Lung microvascular endothelial cell (primary cell): ENCODE measurements at regions not wholly inside any gene's neighbourhood (a gene's known extent, or its start where the extent isn't known, plus 50 kb on each side); places are given as distances from the start of the nearest gene placed in this dataset.

Experiments used
- DNase-seq, 2 donors: peaks; one replicate each; pipeline versions ENCODE4 v3.0.0 to v3.0.0-alpha.2; 2010; ENCODE audit warnings: low read depth in 2 of 2

DNA sequence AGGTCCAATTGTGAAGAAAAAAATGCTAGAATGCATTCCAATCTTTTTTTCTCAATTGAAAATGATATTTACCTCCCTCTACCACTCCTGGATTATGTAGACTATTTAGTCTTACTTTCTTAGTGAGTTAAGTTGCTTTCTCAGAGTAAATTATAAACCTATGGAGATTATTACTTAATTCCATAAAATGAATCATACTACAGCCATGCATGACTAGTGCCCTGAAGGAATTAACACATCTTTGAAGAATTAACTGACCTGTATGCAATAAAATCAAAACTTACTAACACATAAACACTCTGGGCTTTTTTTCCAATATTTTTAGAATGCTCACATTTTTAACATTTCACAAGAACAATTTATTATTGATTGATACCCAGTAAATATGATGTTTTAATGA, 379.4 kb upstream of the DACH1 start:
- no peak for DNase-seq

DNA sequence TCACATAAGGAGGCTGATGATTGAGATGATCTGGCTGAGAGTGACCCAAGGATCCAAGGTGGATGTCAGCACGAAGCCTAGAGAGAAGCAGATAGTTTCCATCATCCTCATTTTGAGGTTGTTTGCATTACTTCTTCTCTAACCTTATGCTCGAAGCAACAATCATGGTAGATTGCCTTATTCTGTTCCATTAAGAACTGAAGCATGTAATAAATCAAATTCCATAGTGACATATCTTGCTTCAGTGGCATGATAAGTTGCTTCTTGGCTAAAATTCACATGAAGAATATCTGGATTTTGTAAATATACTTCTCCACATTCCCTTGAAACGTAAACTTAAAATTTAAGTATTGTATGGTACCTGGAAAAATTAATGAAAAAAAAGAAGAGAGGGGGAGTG, 377.8 kb upstream of the DACH1 start:
- no peak for DNase-seq

DNA sequence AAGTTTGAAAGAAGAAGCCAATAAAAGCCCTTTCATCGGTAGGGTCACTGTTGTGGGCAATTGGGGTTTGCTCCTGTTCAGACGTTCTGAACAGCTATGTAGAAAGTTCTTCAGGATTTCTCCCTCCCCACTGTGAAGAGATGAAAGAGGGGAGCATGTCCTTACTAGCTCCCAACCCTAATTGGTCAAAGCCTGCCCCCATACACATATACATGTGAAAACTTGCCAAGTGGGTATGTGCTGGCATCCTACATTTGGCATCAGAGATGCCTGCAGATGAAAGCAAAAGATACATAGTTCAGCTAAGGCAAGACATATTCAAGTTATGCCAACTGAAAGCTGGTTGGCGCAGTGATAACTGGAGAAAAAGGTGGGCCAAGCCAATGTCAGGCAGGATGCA, 363.1 kb upstream of the DACH1 start:
- no peak for DNase-seq

DNA sequence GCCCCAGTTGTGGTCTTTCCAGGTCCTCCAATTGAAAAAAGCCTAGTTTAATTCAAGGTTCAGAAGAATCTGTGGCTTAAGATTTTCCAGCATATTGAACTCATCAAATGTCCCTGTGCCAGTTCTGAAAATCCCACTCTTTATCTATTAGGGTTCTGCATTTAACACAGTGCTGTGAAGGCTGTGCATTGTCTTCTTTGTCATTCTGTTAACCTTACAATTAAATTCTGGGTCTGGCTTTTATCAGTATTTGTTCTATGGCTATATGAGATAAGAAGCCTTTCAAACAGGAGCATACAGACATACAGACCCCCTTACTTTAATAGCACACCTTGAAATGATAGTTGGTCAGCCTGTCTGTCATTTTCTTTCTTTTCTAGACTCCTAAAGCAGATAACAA, 362.1 kb upstream of the DACH1 start:
- DNase-seq, result no peak

DNA sequence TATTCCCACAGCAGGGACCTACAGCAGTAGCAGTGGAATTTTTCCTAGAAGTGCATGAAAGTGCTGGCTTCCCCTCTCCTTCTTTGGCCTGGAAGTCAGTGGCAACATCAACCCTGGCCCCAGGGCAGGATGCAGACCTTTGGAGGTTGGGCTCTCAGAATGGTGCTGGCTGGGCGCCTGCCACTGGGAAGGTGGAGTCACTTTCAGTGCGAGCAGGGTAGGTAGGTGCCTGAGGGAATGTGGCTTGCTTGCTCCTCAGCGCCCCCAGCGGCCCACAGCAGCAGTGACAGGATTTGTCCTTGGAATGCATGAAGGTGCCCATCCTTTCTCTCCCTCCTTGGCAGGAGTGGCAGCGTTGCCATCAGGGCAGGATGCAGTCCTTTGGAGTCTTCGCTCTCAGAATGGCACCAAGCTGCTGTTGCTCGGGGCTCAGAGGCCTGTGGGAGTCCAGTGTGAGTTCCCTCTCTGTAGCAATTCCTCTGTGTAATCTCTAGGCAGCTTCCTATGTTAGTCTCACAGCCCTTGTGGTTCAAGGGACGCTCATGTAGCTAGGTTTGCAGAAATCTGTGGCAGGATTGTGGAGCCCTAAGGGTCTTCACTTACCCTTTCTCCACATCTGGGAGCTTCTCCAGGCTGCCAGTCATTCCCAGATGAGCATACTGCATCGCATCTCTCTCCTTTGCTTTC, 354.4 kb upstream of the DACH1 start:
- DNase-seq, result peak; percentile 7 to 10

DNA sequence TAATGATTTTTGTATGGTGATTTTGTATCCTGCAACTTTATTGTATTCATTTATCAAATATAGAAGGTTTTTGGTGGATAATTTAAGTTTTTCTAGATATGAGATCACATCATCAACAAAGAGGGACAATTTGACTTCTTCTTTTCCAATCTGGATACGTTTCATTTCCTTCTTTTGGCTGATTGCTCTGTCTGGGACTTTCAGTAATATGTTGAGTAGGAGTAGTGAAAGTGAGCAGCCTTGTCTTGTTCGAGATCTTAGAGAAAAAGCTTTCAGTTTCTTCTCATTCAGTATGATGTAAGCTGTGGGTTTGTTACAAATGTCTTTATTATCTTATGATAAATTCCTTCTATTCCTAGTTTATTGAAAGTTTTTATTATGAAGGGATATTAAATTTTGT, 352.0 kb upstream of the DACH1 start:
- DNase-seq, result no peak

DNA sequence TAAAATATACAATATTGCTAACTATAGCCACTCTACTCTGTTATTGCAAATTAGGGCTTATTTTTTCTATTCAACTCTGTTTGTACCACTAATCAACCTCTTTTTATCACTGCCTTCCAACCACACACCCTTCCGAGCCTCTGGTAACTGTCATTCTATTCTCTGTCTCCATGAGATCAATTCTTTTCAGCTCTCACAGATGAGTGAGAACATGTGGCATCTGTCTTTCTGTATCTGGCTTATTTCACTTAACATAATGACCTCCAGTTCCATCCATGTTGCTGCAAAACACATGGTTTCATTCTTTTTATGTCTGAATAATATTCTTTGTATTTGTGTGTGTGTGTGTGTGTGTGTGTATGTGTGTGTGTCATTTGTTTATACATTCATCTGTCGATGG, 350.1 kb upstream of the DACH1 start:
- DNase-seq, result no peak

DNA sequence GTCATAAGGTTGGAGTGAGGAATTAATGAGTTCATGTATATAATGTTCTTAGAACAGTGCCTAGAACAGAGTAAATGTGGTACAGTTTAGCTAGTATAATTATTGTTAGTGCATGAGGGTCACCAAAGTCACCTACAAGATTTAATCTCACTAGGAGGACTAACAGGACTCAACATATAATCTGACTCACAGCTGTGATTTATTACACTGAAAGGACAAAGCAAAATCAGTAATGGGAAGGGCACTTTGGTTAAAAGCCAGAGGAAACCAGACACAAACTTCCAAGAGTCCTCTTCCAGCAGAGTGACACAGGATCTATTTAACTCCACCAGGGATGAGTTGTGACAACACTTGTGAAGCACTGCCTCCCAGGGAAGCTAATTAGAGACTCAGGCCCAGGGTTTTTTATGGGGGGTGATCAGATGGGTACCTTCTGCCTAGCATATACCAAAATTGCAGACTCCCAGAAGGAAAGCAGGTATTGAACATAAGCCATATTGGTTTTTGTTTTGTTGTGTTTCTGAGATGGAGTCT, 341.2 kb upstream of the DACH1 start:
- DNase-seq, result no peak

DNA sequence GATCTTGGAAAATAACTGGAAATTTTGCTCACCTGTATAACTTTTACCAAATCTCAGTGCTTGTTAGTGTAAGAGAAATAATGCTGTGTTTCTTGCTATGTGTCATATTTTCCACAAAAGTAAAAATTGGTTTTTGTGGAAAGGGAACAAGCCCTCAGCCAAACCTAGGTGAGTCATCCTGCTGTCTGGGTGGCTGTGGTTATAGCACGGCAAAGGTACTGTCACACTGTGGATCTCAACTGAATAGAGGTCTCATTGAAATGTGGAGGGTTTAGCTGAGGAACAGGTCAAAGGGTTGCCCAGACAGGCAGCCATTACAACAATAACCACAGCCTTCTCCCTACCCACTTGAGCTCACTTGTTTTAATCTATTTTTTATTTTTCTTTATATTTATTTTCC, 338.8 kb upstream of the DACH1 start:
- no peak for DNase-seq

DNA sequence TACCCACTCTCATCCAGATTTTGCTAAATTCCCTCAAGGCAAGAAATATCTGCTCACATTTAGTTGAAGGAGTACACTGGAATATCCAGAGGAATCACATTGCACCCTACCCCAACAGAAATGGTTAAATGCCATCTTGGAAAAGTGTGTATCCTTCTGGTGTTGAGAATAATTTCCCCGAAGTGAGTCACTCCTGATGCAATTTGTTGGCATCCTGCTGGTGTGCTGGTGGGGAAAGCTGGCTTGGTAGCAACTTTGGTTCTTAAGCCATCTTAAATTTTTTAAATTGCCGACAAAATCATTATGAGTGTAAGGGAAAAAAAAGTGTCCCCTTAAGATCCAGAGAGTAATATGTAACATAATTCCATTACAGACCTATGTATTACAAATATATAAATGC, 337.3 kb upstream of the DACH1 start:
- DNase-seq, result no peak

DNA sequence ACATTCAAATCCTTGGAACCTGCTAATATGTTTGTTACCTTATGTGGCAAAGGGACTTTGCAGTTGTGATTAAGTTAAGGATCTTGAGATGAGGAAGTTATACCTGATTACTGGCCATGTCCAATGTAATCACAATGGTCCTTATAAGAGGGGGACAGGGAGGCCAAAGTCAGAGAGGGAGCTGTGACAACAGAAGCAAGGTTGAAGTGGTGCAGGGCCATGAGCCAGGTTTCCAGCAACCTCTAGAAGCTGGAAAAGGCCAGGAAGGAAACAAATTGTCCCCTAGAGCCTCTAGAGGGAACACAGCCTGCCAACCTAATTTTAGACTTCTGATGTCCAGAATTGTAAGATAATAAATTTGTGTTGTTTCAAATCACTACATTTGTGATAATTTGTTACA, 334.7 kb upstream of the DACH1 start:
- no peak for DNase-seq

DNA sequence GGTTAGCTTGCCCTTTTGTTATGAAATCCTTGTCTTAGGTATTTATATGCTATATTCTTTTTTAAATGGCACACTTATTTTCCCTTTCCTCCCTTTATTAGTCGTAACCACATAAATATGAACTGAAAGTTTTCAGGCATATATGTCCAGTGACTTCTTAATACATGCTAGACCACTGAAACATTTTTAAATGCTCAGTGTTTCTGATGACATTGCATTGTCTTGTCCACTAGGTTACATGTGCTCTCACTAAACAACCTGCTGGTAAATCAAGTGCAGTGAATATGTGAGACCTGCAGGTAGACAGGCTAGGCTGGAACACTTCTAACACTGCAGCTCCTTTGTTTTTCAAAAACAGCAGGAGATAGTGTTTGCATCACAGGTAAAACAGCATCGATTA, 332.6 kb upstream of the DACH1 start:
- DNase-seq, result no peak

DNA sequence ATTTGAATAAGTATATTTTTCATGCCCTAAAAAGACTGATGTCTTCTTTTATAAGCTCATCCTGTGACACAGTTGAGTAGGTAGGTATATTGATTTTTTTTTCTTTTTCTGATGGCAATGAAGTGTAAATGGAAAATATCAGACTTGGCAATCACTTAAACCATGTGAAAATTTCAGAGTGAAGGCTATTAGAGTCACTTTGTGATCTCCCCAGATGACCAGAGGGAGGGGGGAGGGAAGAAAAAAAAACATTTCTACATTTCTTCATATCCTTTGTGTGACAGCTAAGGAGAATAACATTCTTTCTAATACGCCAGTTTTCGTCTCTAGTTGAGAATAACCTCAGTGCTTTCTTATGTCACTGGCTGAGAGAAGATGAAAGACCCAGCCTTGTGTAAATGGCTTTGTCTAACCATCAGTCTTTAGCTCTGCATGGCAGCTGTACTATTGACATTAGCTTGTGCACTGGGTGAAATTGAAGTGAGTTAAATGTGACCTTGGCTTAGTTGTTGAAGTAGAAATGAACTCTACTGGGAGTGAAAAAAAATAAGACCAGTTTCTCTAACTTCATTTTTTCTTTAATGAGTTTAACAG, 332.1 kb upstream of the DACH1 start:
- DNase-seq, result no peak

DNA sequence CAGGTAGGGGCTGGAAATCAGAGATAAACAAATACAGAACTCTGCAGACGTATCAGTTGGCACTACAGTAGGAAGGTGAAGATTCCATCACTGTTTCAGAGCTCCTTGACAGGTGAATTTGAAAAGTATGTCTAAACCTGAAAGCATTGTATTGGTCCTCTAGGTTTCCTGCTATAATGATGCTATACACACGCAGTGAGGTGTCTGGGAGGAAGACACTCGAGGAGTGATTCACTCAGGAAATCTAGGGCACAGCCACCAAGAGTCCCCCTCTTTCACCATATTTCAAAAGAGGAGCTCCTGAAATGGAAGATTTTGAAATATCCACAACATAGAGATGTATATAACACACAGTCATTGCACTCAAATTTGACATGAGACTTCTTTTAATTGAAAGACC, 331.0 kb upstream of the DACH1 start:
- no peak for DNase-seq

DNA sequence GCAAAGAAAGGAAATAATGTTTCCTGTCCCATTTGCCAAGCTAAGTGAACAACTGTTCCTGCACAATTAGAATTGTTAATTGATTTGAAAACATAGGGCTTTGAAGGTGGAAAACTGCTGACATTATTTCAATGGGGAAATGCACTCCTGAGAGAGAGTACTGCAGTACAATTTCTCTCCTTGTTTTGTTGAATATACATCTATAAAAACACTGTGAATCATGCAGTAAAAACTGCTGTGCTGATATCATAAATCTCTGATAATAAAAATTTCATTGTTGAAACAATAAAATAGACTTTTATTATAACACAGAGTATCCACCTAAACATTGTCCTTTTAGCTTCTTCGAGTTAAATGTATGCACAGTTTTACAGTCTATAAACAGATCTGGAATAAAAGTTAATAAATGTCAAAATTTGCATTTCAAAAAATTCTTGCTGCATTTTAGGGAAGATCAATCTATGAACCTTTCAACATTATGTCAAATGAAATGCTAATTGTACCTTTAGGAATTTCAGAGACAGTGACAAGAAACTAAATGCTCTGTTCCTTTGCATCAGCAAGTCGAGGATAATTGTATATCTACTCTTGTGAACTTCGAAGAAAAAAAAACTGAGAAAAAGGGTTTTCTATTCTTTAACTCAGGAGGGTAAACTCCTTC, 328.2 kb upstream of the DACH1 start:
- DNase-seq, result no peak

DNA sequence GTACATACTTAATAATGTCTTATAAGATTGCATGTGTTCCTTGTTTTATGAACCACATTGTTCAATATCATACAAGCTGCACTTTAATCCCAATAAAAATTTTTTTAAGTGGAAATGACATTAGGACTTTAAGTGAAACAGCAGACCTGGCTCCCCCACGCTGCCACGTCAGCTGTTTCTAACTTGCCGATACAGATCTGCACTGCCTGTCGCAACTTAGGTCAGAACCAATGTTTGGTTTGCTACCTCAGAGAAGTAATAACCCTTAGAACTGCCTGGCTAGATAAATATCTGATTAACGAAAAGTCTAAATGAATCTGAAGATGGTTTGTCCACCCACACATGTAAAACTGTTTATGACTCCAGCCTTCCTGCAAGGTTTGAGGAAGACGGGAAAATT, 327.5 kb upstream of the DACH1 start:
- no peak for DNase-seq

DNA sequence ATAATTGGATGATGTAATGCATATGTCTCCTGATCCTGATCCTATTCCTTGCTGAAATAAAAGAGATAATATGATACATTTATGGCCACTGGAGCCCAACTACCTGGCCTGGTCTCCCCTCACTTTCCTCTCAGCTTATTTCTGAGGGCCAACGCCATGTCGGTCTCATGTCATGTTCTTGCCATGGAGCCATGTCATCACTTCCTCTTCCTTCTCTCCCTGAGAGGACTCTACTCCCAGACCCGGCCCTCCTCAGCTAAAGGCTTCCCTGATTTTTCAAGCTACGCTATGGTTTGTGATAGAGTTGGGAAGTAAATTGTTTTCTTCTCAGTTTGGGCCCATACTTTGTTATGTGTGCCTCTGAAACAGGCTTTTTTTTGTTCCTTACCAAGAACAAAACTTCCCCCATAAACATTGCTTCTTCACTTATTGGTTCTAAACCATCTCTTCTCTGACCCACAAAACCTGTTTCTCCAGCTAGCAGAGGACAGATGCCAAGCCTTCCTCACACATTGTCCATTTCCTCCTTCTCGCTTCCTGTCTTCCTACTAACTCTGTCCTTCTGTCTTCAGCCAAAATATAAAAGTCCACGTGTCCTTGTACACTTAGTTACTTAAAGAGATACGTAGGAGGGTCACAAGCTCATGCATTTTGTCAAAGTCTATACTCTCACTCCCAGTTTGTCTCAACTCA, 319.9 kb upstream of the DACH1 start:
- no peak for DNase-seq

DNA sequence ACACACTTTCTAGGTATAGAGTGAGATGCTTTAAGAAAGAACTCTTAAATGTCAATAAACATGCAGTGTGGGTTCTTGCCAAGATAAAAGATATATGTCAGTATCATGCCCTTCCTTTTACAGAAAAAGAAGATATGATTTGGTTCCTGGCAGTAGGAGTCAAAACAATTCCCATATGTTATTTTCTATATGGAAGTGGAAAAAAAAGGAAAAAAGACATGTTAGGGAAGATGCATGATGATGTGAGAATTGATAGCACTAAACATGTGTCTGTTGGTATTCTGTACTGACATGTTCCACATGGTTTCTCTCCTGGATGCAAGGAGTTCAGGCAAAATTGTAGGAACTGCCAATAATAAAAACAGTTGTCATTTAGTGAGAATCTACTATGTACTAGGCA, 318.8 kb upstream of the DACH1 start:
- no peak for DNase-seq

DNA sequence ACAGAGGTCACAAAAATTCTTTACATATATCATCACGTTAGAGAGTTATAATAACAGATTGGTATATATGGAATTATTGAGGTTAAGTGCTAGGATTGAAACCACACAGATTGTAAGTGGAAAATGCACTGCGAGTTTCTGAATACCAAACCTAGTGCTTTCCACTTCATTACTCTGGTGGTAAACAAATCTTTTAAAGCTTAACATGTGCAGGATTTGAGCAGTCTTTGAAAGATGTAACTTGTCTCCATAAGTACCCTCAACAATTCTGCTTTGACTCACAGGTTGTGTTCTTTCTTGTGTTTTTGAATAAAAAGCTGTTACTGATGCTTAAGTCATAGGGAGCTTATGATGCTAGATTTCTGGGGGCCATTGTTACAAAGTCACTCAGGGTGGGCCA, 314.7 kb upstream of the DACH1 start:
- no peak for DNase-seq

DNA sequence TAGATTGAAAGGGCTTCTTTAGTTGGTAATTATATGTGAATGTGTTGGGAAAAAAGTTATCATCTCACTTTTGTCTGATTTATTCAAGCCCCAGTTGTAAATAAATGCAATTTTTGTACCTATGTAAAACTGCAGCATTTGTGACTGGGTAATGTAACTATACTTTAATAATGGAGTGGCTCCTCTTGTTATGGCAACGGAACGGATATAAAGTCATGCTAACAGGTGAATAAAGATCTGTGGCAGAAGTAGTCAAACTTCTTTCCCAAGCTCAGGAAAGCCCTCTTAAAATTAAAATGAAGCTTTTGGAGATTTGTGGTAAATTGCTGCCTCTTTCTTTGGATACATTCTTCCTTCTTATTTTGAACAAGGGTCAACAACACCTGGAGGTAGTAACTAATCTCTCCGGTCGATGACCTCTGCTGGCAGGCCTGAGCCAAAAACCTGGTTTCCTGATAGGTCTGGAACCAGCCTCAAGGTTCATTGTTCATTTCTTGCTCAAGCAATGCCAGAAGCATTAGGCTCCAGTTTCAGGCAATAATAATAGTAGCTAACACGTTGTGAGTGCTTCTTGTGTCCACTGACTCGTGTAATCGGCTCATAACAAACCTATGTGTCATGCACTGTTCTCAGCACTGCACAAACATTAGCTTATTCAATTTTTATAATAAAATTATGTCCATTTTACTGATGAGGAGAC, 313.4 kb upstream of the DACH1 start:
- DNase-seq, result no peak

DNA sequence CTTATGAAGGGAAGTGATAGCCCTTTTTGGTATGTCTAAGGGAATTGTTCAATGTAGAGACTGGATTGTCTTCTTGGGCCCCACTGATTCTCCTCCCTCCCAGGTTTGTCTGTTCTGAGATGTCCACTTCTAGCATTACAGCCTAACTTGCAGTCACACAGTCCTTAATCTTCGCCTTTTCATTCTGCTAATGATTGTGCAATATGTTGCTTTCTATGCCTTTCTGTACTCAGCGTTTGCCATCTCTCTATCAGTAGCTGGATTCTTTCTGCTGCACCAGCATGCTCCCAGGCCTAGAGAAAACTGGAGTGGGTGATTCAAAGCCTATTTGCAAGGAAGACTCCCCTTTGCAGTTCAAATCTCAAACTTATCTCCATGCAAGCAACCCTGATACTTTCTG, 307.5 kb upstream of the DACH1 start:
- DNase-seq, result no peak

DNA sequence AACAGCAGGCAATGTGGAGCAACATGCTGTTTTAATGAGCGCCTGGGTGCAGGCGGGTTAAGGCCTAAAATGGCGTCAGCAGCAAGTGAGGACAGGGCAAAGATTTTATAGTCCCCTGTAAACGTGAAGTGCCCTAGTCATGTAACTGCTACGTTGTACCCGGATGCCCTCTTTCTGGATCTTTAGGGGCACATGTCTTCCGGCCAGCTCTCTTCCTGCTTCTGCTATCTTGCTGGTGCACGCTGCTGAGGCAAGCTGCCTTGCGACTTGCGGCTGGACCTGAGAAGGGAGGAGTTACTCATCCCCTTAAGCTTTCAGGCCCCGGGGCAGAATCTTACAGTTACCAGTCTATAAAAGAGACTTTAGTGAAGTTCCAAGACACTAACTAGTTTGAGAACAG, 303.6 kb upstream of the DACH1 start:
- no peak for DNase-seq
